Effector memory CD8-positive, alpha-beta T cell (primary cell): ENCODE measurements at regions not wholly inside any gene's neighbourhood (a gene's known extent, or its start where the extent isn't known, plus 50 kb on each side); places are given as distances from the start of the nearest gene placed in this dataset.

Experiments used
- ATAC-seq: fragments of 150-1000 bp; cut with Tn5 transposase; replicated peaks from 2 replicates; pipeline ENCODE4 v1.10.0; 2021; ENCODE audit warnings: mild to moderate bottlenecking, moderate library complexity
- DNase-seq, 3 experiments: peaks; one replicate each; pipeline ENCODE4 v3.0.0; 2021
- H3K27ac Mint-ChIP-seq, 2 donors: one replicate each; pipeline ENCODE4 v1.8.0; 2022; ENCODE audit warnings: mild to moderate bottlenecking in 2 of 2, mixed read lengths in 2 of 2, moderate library complexity in 2 of 2
- H3K27me3 Mint-ChIP-seq, 2 donors: one replicate each; pipeline ENCODE4 v1.8.0; 2022; ENCODE audit warnings: mixed read lengths in 2 of 2
- H3K36me3 Mint-ChIP-seq: one replicate; pipeline ENCODE4 v1.8.0; 2022; ENCODE audit warnings: mild to moderate bottlenecking, moderate library complexity, mixed read lengths; ENCODE audit not compliant: insufficient read depth
- H3K4me1 Mint-ChIP-seq, 2 donors: one replicate each; pipeline ENCODE4 v1.8.0; 2022; ENCODE audit warnings: low read depth in 2 of 2, mixed read lengths in 2 of 2
- H3K4me3 Mint-ChIP-seq, 2 donors: one replicate each; pipeline ENCODE4 v1.8.0; 2022; ENCODE audit warnings: mild to moderate bottlenecking in 2 of 2, mixed read lengths in 2 of 2, moderate library complexity in 2 of 2
- H3K9me3 Mint-ChIP-seq, 2 donors: one replicate each; pipeline ENCODE4 v1.8.0; 2022; ENCODE audit warnings: mixed read lengths in 2 of 2

DNA sequence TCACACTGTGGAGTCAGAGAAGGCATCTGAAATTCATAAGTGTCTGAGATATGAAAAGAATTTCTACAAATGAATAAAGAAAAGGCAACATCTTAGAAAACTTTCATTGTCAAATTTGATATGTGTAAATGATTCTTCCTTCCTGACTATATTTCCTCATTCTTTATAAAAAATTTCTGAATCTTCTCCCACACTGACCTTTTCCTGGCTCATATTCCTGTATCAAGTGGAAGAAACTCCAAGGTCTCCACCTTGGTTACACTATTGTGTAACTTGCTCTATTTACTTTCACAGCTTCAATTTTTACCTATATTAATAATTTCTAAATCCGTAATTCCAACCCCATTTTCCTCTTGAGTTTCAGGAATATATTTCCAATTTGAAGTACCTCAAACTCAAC, 93.5 kb upstream of the FBXL7 start:
- H3K27me3 Mint-ChIP-seq, result no peaks in the 10 kb centered on the region
- H3K27ac Mint-ChIP-seq, result no peak overlapping the region
- peaks cover 2 to 8% of the 10 kb centered on the region in 2 donors for H3K9me3 Mint-ChIP-seq
- no peak overlapping the region for H3K4me3 Mint-ChIP-seq
- DNase-seq (no peak), ATAC-seq (no peak)
- H3K36me3 Mint-ChIP-seq, result no peaks in the 10 kb centered on the region
- H3K4me1 Mint-ChIP-seq, result no peaks in the 10 kb centered on the region

- Mint-ChIP-seq H3K4me3 (no peak overlapping the region), H3K9me3 (peaks cover 0 to 2% of the 10 kb centered on the region in 2 donors), H3K4me1 (no peaks in the 10 kb centered on the region), H3K36me3 (no peaks in the 10 kb centered on the region), H3K27me3 (no peaks in the 10 kb centered on the region), H3K27ac (no peak overlapping the region)
- no peak for ATAC-seq
- no peak for DNase-seq
Measured at GRCh38 chr5:15393146-15393545, 106.8 kb upstream of the FBXL7 start.

- Mint-ChIP-seq H3K4me3 (no peak overlapping the region), H3K9me3 (peaks cover 0 to 5% of the 10 kb centered on the region in 2 donors), H3K27me3 (no peaks in the 10 kb centered on the region), H3K27ac (no peak overlapping the region), H3K36me3 (no peaks in the 10 kb centered on the region), H3K4me1 (no peaks in the 10 kb centered on the region)
- DNase-seq (no peak), ATAC-seq (no peak)
Measured at GRCh38 chr5:15391704-15392397, 108.1 kb upstream of the FBXL7 start.

DNA sequence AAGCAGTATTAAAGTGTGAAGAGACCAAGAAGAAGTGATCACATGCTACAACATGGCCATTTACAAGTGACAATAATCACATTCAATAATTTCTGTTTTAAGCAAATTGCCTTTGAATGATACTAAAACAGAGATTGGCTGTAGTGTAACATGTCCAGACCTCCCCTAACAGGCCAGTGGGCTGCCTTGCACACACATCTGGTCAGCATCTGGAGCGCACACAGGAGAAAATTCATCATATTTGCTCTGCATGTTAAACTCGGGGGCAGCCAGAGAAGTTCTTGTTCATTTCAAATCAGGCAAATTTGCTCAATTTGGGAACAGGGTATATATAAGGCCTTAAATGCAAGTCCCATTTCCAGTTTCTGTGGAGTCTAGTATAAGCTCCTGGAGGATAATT, 111.1 kb upstream of the FBXL7 start:
- ATAC-seq (no peak), DNase-seq (no peak)
- Mint-ChIP-seq H3K27ac (no peak overlapping the region), H3K27me3 (no peaks in the 10 kb centered on the region), H3K4me3 (no peak overlapping the region), H3K36me3 (no peaks in the 10 kb centered on the region), H3K4me1 (no peaks in the 10 kb centered on the region), H3K9me3 (peaks cover 5 to 17% of the 10 kb centered on the region in 2 donors)

DNA sequence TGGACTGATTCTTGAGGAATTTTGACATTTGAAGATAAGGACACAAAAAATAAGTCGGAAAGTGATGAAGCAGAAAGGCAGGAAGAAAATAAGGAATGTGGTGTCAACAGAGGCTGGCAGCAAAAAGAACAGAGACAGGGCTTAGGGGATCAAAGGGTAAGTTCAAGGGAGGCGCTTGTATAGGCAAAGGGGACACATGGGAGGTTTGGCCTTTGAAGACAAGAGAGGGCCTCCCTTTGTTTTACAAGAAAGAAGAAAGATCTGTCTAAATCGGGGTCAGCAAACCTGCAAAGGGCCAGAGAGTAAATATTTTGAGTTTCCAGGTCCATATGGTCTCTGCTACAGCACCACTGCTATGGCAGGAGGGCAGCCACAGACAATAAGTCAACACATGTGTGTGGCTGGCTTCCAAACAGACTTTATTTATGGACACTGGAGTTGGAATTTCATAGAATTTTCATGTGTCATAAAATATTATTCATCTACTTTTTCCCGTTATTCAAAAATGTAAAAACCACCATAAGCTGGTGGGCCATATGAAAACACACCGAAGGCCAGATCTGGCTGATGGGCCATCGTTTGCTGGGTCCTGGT, 112.0 kb upstream of the FBXL7 start:
- H3K27me3 Mint-ChIP-seq, result no peaks in the 10 kb centered on the region
- no peak overlapping the region for H3K27ac Mint-ChIP-seq
- ATAC-seq, result no peak
- H3K36me3 Mint-ChIP-seq, result no peaks in the 10 kb centered on the region
- H3K4me3 Mint-ChIP-seq, result no peak overlapping the region
- no peaks in the 10 kb centered on the region for H3K4me1 Mint-ChIP-seq
- peaks cover 5 to 19% of the 10 kb centered on the region in 2 donors for H3K9me3 Mint-ChIP-seq
- DNase-seq, result no peak

- Mint-ChIP-seq H3K27ac (no peak overlapping the region), H3K4me1 (no peaks in the 10 kb centered on the region), H3K36me3 (no peaks in the 10 kb centered on the region), H3K27me3 (no peaks in the 10 kb centered on the region), H3K9me3 (peaks cover 5 to 19% of the 10 kb centered on the region in 2 donors), H3K4me3 (no peak overlapping the region)
- no peak for ATAC-seq
- no peak for DNase-seq
Measured at GRCh38 chr5:15386122-15386521, 113.9 kb upstream of the FBXL7 start.

DNA sequence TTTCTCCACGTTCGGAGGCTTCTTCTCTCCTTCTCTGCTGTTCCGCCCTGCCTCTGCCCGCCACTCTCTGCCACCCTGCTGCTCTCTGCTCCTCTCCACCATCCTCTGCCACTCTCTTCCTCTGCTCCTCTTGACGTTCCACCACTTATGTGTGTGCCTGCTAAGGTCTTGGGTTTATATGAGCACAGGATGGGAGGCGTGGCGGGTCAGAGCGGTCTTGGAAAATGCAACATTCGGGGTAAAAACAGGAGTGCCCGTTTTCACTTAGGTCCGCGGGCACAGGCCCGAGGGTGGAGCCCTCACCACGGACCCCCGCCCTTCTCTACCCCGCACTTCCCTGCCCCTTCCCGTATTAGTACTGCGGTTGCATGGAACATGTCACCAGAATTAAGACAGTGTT, 114.4 kb upstream of the FBXL7 start:
- peaks cover 5 to 19% of the 10 kb centered on the region in 2 donors for H3K9me3 Mint-ChIP-seq
- no peak for ATAC-seq
- no peaks in the 10 kb centered on the region for H3K27me3 Mint-ChIP-seq
- no peak overlapping the region for H3K27ac Mint-ChIP-seq
- H3K4me1 Mint-ChIP-seq, result no peaks in the 10 kb centered on the region
- no peaks in the 10 kb centered on the region for H3K36me3 Mint-ChIP-seq
- DNase-seq, result no peak
- no peak overlapping the region for H3K4me3 Mint-ChIP-seq

- H3K27ac Mint-ChIP-seq, result no peak overlapping the region
- no peak for DNase-seq
- no peaks in the 10 kb centered on the region for H3K4me1 Mint-ChIP-seq
- H3K9me3 Mint-ChIP-seq, result peaks cover 7 to 24% of the 10 kb centered on the region in 2 donors
- H3K4me3 Mint-ChIP-seq, result no peak overlapping the region
- no peaks in the 10 kb centered on the region for H3K36me3 Mint-ChIP-seq
- no peak for ATAC-seq
- no peaks in the 10 kb centered on the region for H3K27me3 Mint-ChIP-seq
Measured at GRCh38 chr5:15385037-15385436, 114.9 kb upstream of the FBXL7 start.

DNA sequence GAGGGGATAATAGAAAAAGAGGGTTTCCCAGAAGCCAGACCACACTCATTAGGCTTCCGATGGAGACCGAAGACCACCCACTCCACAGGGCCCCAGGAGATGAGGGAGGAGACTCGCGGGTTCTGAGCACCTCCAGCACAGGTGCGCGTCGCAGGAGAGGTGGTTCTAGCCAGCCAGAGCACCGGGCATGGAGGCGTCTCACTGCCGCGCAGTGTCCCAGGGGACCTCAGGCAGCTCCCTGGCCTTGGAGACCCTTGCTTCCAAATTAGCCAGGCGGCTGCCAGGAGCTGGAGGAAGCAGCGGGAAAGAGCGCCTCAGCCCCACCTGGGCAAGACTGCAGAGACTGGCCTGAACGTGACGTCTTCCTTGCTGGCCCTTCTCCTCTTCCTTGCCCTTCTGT, 115.4 kb upstream of the FBXL7 start:
- Mint-ChIP-seq H3K4me1 (no peaks in the 10 kb centered on the region), H3K9me3 (peaks cover 7 to 25% of the 10 kb centered on the region in 2 donors), H3K27ac (no peak overlapping the region), H3K27me3 (no peaks in the 10 kb centered on the region), H3K36me3 (peaks cover 2% of the 10 kb centered on the region), H3K4me3 (no peak overlapping the region)
- ATAC-seq, result no peak
- no peak for DNase-seq

DNA sequence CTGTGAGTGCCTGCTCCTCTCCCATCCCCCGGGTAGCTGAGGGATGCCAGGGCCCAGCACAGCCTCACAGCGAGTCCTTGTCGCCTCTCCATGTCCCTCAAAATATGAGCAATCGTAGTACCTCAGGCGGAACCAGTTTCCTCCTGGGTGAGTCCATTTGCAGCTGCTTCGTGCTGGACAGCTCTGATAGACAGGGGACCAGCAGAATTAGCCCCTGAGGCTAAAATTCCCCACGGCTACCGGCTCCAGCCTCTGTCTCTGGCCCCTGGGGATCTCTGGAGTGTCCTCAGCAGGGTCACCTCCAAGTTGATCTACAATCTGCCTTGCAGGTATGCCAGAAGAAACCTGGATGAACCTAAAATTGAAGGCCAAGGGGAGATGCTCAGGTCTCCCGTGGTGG, 115.8 kb upstream of the FBXL7 start:
- Mint-ChIP-seq H3K27me3 (no peaks in the 10 kb centered on the region), H3K4me3 (no peak overlapping the region), H3K36me3 (peaks cover 2% of the 10 kb centered on the region), H3K27ac (no peak overlapping the region), H3K4me1 (no peaks in the 10 kb centered on the region), H3K9me3 (peaks cover 7 to 25% of the 10 kb centered on the region in 2 donors)
- no peak for DNase-seq
- no peak for ATAC-seq

DNA sequence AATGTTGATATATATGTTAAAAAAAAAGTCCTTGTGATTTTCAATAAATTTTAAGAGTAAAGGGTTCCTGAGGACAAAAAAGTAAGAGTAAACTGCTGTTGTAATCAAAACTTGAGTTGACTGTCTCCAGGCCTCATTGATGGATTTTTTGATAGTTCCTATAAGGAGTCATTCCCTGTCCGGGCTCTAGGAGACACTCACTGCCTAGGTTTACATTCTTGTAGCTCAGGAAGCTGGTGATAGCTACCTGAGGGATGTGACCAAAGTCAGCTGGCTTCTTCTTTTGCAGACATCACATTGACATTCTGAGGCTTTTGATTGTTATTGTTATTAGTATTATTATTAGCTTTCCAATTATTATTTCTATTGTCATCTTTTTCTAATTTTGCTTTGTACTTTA, 116.5 kb upstream of the FBXL7 start:
- DNase-seq (no peak), ATAC-seq (no peak)
- H3K27ac Mint-ChIP-seq, result no peak overlapping the region
- no peaks in the 10 kb centered on the region for H3K4me1 Mint-ChIP-seq
- peaks cover 2% of the 10 kb centered on the region for H3K36me3 Mint-ChIP-seq
- peaks cover 7 to 25% of the 10 kb centered on the region in 2 donors for H3K9me3 Mint-ChIP-seq
- no peak overlapping the region for H3K4me3 Mint-ChIP-seq
- H3K27me3 Mint-ChIP-seq, result no peaks in the 10 kb centered on the region

- H3K27me3 Mint-ChIP-seq, result no peaks in the 10 kb centered on the region
- peaks cover 2% of the 10 kb centered on the region for H3K36me3 Mint-ChIP-seq
- H3K4me1 Mint-ChIP-seq, result no peaks in the 10 kb centered on the region
- no peak overlapping the region for H3K27ac Mint-ChIP-seq
- no peak for DNase-seq
- H3K4me3 Mint-ChIP-seq, result no peak overlapping the region
- ATAC-seq, result no peak
- H3K9me3 Mint-ChIP-seq, result peaks cover 7 to 25% of the 10 kb centered on the region in 2 donors
Measured at GRCh38 chr5:15383021-15383420, 117.0 kb upstream of the FBXL7 start.

- no peak overlapping the region for H3K27ac Mint-ChIP-seq
- ATAC-seq (no peak), DNase-seq (no peak)
- no peaks in the 10 kb centered on the region for H3K27me3 Mint-ChIP-seq
- H3K4me3 Mint-ChIP-seq, result no peak overlapping the region
- H3K4me1 Mint-ChIP-seq, result no peaks in the 10 kb centered on the region
- peaks cover 2% of the 10 kb centered on the region for H3K36me3 Mint-ChIP-seq
- H3K9me3 Mint-ChIP-seq, result peaks cover 2 to 6% of the 10 kb centered on the region in 2 donors
Measured at GRCh38 chr5:15377573-15378340, 122.2 kb upstream of the FBXL7 start.

DNA sequence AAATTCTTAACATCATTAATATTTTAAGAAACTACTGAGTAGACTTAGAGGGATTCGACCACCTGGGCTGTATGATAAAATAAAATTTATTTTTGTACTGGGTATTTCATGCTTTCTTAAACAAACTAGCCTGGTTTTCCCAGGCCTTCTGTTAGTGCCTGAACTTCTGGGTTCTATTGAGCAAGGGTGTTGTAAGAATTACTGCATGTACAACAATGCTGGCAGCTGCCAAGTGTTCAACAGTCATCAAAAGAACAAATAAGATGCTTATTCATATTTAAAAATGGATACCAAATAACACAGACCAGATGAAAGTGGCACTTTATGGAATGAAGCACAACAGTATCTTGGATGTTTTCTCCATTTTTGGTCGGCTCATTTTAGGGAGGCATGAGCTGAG, 123.2 kb upstream of the FBXL7 start:
- Mint-ChIP-seq H3K4me1 (no peaks in the 10 kb centered on the region), H3K36me3 (peaks cover 2% of the 10 kb centered on the region), H3K27ac (no peak overlapping the region), H3K9me3 (peaks cover 2 to 6% of the 10 kb centered on the region in 2 donors), H3K4me3 (no peak overlapping the region), H3K27me3 (no peaks in the 10 kb centered on the region)
- ATAC-seq (no peak), DNase-seq (no peak)
